IMR-90 (cell line): ENCODE measurements at regions not wholly inside any gene's neighbourhood (a gene's known extent, or its start where the extent isn't known, plus 50 kb on each side); places are given as distances from the start of the nearest gene placed in this dataset.

ENCODE experiments used
- ATAC-seq: fragments of 200-7000 bp; cut with Tn5 transposase; 2 replicates; pipeline ENCODE4 v1.9.1; 2020; ENCODE audit warnings: low read depth, mild to moderate bottlenecking, moderate library complexity
- BruUV-seq: library from RNA; stranded (reverse); fragments of 400-500 nt; replicated peaks from 2 replicates; lab custom pipeline; 2021; lab: Mats Ljungman, UMichigan
- CTCF ChIA-PET: fragments of 300-600 bp; formaldehyde crosslinking; extraction: SDS; loops from one replicate; lab custom pipeline; 2021; ENCODE audit warnings: antibody characterized with exemption; lab: Yijun Ruan, JAX
- POLR2A ChIA-PET: fragments of 300-600 bp; sonication (Branson Sonifier 250); formaldehyde crosslinking; loops from one replicate; lab custom pipeline; 2022; ENCODE audit warnings: antibody characterized with exemption; ENCODE audit not compliant: unreplicated experiment; lab: Charles Lee
- DNase-seq: peaks from one replicate; pipeline ENCODE4 v3.0.0; 2013
- H2AFZ ChIP-seq: replicated peaks from 2 replicates; pipeline ENCODE3; 2013; ENCODE audit warnings: low read length, mild to moderate bottlenecking; ENCODE audit not compliant: poor library complexity
- H2AK5ac ChIP-seq: 2 replicates; pipeline ENCODE4 v1.6.1; 2013; ENCODE audit warnings: low read depth, low read length, inconsistent platforms
- H2AK9ac ChIP-seq: replicated peaks from 2 replicates; pipeline ENCODE3; 2013; ENCODE audit warnings: mild to moderate bottlenecking, low read depth, low read length, moderate library complexity; ENCODE audit not compliant: poor library complexity
- H2BK120ac ChIP-seq: 2 replicates; pipeline ENCODE4 v1.6.1; 2013; ENCODE audit warnings: low read depth, low read length, inconsistent platforms
- H2BK15ac ChIP-seq: 3 replicates; pipeline ENCODE4 v1.6.1; 2013; ENCODE audit warnings: low read depth, low read length, inconsistent platforms
- H2BK20ac ChIP-seq: 2 replicates; pipeline ENCODE4 v1.6.1; 2013; ENCODE audit warnings: low read depth, mild to moderate bottlenecking, inconsistent platforms, low read length, moderate library complexity
- H2BK5ac ChIP-seq: 2 replicates; pipeline ENCODE4 v1.6.1; 2013; ENCODE audit warnings: mild to moderate bottlenecking, low read depth, low read length, inconsistent platforms; ENCODE audit not compliant: poor library complexity, severe bottlenecking
- H3K14ac ChIP-seq: replicated peaks from 2 replicates; pipeline ENCODE4 v1.6.1; 2013; ENCODE audit warnings: low read depth, low read length, inconsistent platforms
- H3K18ac ChIP-seq: 2 replicates; pipeline ENCODE4 v1.6.1; 2013; ENCODE audit warnings: low read depth, low read length, control low read depth
- H3K23ac ChIP-seq: 2 replicates; pipeline ENCODE4 v1.6.1; 2013; ENCODE audit warnings: low read depth, low read length, inconsistent platforms
- H3K27ac ChIP-seq: 2 replicates; pipeline ENCODE4 v1.5.1; 2013; ENCODE audit warnings: mild to moderate bottlenecking, control low read depth, low read length; ENCODE audit not compliant: insufficient read depth
- H3K27me3 ChIP-seq: 2 replicates; pipeline ENCODE4 v1.6.1; 2013; ENCODE audit warnings: low read length; ENCODE audit not compliant: control insufficient read depth, insufficient read depth
- H3K36me3 ChIP-seq: 2 replicates; pipeline ENCODE4 v1.6.1; 2013; ENCODE audit warnings: low read length, mixed read lengths; ENCODE audit not compliant: control insufficient read depth, insufficient read depth
- H3K4ac ChIP-seq: 2 replicates; pipeline ENCODE4 v1.6.1; 2013; ENCODE audit warnings: low read depth, low read length, inconsistent platforms
- H3K4me1 ChIP-seq: 2 replicates; pipeline ENCODE4 v1.6.1; 2013; ENCODE audit warnings: low read length, mixed read lengths; ENCODE audit not compliant: control insufficient read depth, insufficient read depth
- H3K4me2 ChIP-seq: 2 replicates; pipeline ENCODE4 v1.6.1; 2013; ENCODE audit warnings: low read depth, mild to moderate bottlenecking, control low read depth, low read length, moderate library complexity
- H3K4me3 ChIP-seq: 2 replicates; pipeline ENCODE4 v1.5.1; 2013; ENCODE audit warnings: low read depth, mild to moderate bottlenecking, control low read depth, low read length, moderate library complexity; ENCODE audit not compliant: insufficient read depth
- H3K56ac ChIP-seq: 2 replicates; pipeline ENCODE4 v1.6.1; 2013; ENCODE audit warnings: low read length, inconsistent platforms; ENCODE audit not compliant: insufficient read depth; ENCODE audit errors: extremely low read depth
- H3K79me1 ChIP-seq, 2 experiments: 2 replicates each; pipeline ENCODE4 v1.6.1; 2013; ENCODE audit warnings: low read length in 2 of 2, inconsistent platforms in 1 of 2, low read depth in 1 of 2
- H3K9ac ChIP-seq: 2 replicates; pipeline ENCODE4 v1.6.1; 2013; ENCODE audit warnings: low read depth, low read length, control low read depth
- H3K9me1 ChIP-seq: 2 replicates; pipeline ENCODE4 v1.6.1; 2013; ENCODE audit warnings: low read length, inconsistent platforms; ENCODE audit not compliant: insufficient read depth
- H3K9me3 ChIP-seq: 2 replicates; pipeline ENCODE4 v1.6.1; 2013; ENCODE audit warnings: low read length; ENCODE audit not compliant: control insufficient read depth, insufficient read depth
- H4K20me1 ChIP-seq: 2 replicates; pipeline ENCODE4 v1.6.1; 2013; ENCODE audit warnings: low read length, inconsistent platforms; ENCODE audit not compliant: insufficient read depth
- H4K5ac ChIP-seq: 2 replicates; pipeline ENCODE4 v1.6.1; 2013; ENCODE audit warnings: mild to moderate bottlenecking, low read depth, low read length, control low read depth
- H4K8ac ChIP-seq, 2 experiments: 2 replicates each; pipeline ENCODE4 v1.6.1; 2013; ENCODE audit warnings: low read depth in 2 of 2, low read length in 2 of 2, control low read depth in 1 of 2, inconsistent platforms in 1 of 2
- H4K91ac ChIP-seq: 2 replicates; pipeline ENCODE4 v1.6.1; 2013; ENCODE audit warnings: low read depth, low read length, inconsistent platforms; ENCODE audit not compliant: insufficient read depth
- ELK1 ChIP-seq: fragments of 150-350 bp; IDR thresholded peaks from 2 replicates; pipeline ENCODE4 v1.6.1; 2016; ENCODE audit warnings: low read depth, mild to moderate bottlenecking, low read length, moderate library complexity, borderline replicate concordance
- RCOR1 ChIP-seq: IDR thresholded peaks from 2 replicates; pipeline ENCODE4 v1.6.1; 2012; ENCODE audit warnings: mild to moderate bottlenecking, low read length, improper control_type of control experiment; ENCODE audit not compliant: insufficient replicate concordance
- SMC3 ChIP-seq: fragments of 150-350 bp; IDR thresholded peaks from 2 replicates; pipeline ENCODE4 v1.6.1; 2016; ENCODE audit warnings: low read depth, mild to moderate bottlenecking, antibody characterized with exemption, low read length, moderate library complexity
- WGBS, 2 experiments: methylation state at CpG; one replicate each; pipeline versions ENCODE4 v1.1.5 to v1.1.7; 2013; ENCODE audit warnings: missing lambda C conversion rate in 2 of 2; ENCODE audit not compliant: insufficient read length in 1 of 2; ENCODE audit errors: extremely low coverage in 2 of 2; 5-methylcytosine and 5-hydroxymethylcytosine counted together
- dilution Hi-C: fragments of 300-500 bp; cut with HindIII; formaldehyde crosslinking; loops from one replicate; pipeline ENCODE4 v1.14.3; 2018; ENCODE audit warnings: low sequenced_read_pairs; ENCODE audit not compliant: unreplicated experiment
- in situ Hi-C: fragments of 300-500 bp; cut with MboI; formaldehyde crosslinking; loops from 3 replicates; pipeline ENCODE4 v1.14.3; 2019; ENCODE audit warnings: low sequenced_read_pairs, inconsistent platforms, mixed read lengths
- intact Hi-C: fragments of 100-400 bp; cut with micrococcal nuclease; formaldehyde crosslinking; loops from 2 replicates; pipeline ENCODE4 v1.10.0; 2022

- Histone ChIP-seq H3K4me3 (no peak overlapping the region), H2BK120ac (no peak overlapping the region), H3K4me2 (no peak overlapping the region), H3K79me1 (no peaks in the 10 kb centered on the region), H3K4me1 (no peaks in the 10 kb centered on the region), H2BK20ac (no peak overlapping the region), H3K9me1 (no peaks in the 10 kb centered on the region), H3K36me3 (no peaks in the 10 kb centered on the region), H2BK5ac (no peak overlapping the region), H3K56ac (no peak overlapping the region), H2AK9ac (no peak overlapping the region), H3K27me3 (no peaks in the 10 kb centered on the region), H3K27ac (no peak overlapping the region), H3K9me3 (0 out of 2 replicates have a peak, but pooled peaks cover 1% of the 10 kb centered on the region), H3K23ac (no peak overlapping the region), H4K5ac (no peak overlapping the region), H4K91ac (no peak overlapping the region), H3K14ac (no peak overlapping the region), H2AK5ac (no peak overlapping the region), H3K4ac (no peak overlapping the region), H4K20me1 (no peaks in the 10 kb centered on the region), H3K9ac (no peak overlapping the region), H4K8ac (no peak overlapping the region), H2BK15ac (no peak overlapping the region), H2AFZ (no peak overlapping the region), H3K18ac (no peak overlapping the region)
- intact Hi-C loops = no loop called here
- ATAC-seq = no peak
- ChIA-PET POLR2A (no interaction called here), CTCF (no interaction called here)
- DNase-seq = no peak
- WGBS, 2 experiments = no CpG with 5 or more reads among the region's 1 CpG
- TF ChIP-seq RCOR1 = no peak
- TF ChIP-seq ELK1 = no peak
- no peak for TF ChIP-seq SMC3
- dilution Hi-C loops = no loop called here
- in situ Hi-C loops = no loop called here
- BruUV-seq = no TSS peak
Measured at GRCh38 chr3:180492047-180492446, 109.9 kb upstream of the TTC14 start.
